T47D (cell line): ENCODE measurements at regions not wholly inside any gene's neighbourhood (a gene's known extent, or its start where the extent isn't known, plus 50 kb on each side); places are given as distances from the start of the nearest gene placed in this dataset.
"Not testable (repeated sequence)": the region's sequence is repeated elsewhere in the genome, so short reads cannot be mapped to it uniquely, and the experiment has no call there.

Experiments used
- DNase-seq, 2 experiments: peaks; one replicate each; pipeline versions ENCODE4 v3.0.0 to v3.0.0-alpha.2; 2011 to 2012; ENCODE audit warnings: low read depth in 1 of 2, low spot score in 1 of 2
- JUND ChIP-seq: IDR thresholded peaks from 2 replicates; pipeline ENCODE4 v1.6.1; 2012; ENCODE audit warnings: low read depth
- in situ Hi-C: cut with HindIII; loops from 2 replicates; pipeline ENCODE4 v1.10.0; 2016; ENCODE audit warnings: low sequenced_read_pairs, low pct_unique_long_range_greater_than_20kb

- peak; percentile 18 to 87 for DNase-seq
- in situ Hi-C loops, result no loop called here
- peak; percentile 95 for TF ChIP-seq JUND
These were observed 323.3 kb downstream of the CRPPA start for GRCh38 chr7:16098058-16098457.

- TF ChIP-seq JUND, result no peak
- DNase-seq, result no peak
- in situ Hi-C loops, result no loop called here
These were observed 326.0 kb downstream of the CRPPA start for GRCh38 chr7:16095171-16095950.

GRCh38 chr7:16094651-16095050 lies 326.7 kb downstream of the CRPPA start:
- no peak for DNase-seq
- no peak for TF ChIP-seq JUND
- in situ Hi-C loops, result no loop called here

GRCh38 chr7:16092711-16093110 lies 328.6 kb downstream of the CRPPA start:
- no peak for TF ChIP-seq JUND
- DNase-seq, result no peak
- in situ Hi-C loops, result no loop called here

GRCh38 chr7:16091701-16092310 lies 329.5 kb downstream of the CRPPA start:
- in situ Hi-C loops, result no loop called here

GRCh38 chr7:16089801-16090200 lies 331.5 kb downstream of the CRPPA start:
- no peak for DNase-seq
- no peak for TF ChIP-seq JUND
- in situ Hi-C loops, result no loop called here

More at GRCh38 chr7:16091701-16092310, 329.5 kb downstream of the CRPPA start:
- no peak for TF ChIP-seq JUND
- no peak for DNase-seq

- no peak for TF ChIP-seq JUND
- in situ Hi-C loops, result no loop called here
- DNase-seq, result no peak
These were observed 332.1 kb downstream of the CRPPA start for GRCh38 chr7:16089191-16089590.

- no peak for TF ChIP-seq JUND
- DNase-seq, result no peak
- in situ Hi-C loops, result no loop called here
These were observed 334.6 kb downstream of the CRPPA start for GRCh38 chr7:16086743-16087142.

GRCh38 chr7:16085780-16086179 lies 335.6 kb downstream of the CRPPA start:
- in situ Hi-C loops, DNase-seq: not testable (repeated sequence)

GRCh38 chr7:16084875-16085274 lies 336.5 kb downstream of the CRPPA start:
- in situ Hi-C loops, result no loop called here
- TF ChIP-seq JUND, result no peak
- no peak for DNase-seq

GRCh38 chr7:16084370-16084769 lies 337.0 kb downstream of the CRPPA start:
- TF ChIP-seq JUND, result no peak
- DNase-seq, result no peak
- in situ Hi-C loops, result no loop called here

GRCh38 chr7:16083931-16084330 lies 337.4 kb downstream of the CRPPA start:
- DNase-seq, result peak in 1 of 2 experiments; percentile 46
- in situ Hi-C loops, result no loop called here
- no peak; the same call in 1 of the 2 replicates for TF ChIP-seq JUND

- DNase-seq, result no peak
- in situ Hi-C loops, result no loop called here
- no peak for TF ChIP-seq JUND
These were observed 341.2 kb downstream of the CRPPA start for GRCh38 chr7:16080131-16080530.
